H1 (cell line): ENCODE measurements at regions not wholly inside any gene's neighbourhood (a gene's known extent, or its start where the extent isn't known, plus 50 kb on each side); places are given as distances from the start of the nearest gene placed in this dataset.

Experiments
- CTCF ChIP-seq, 3 experiments: IDR thresholded peaks; 1 replicate in 2 of 3; 2 replicates in 1 of 3; pipeline versions ENCODE4 v1.5.1 to v1.6.1; 2011; ENCODE audit warnings: low read length in 3 of 3, mild to moderate bottlenecking in 3 of 3, inconsistent platforms in 2 of 3, low read depth in 1 of 3, moderate library complexity in 1 of 3; ENCODE audit not compliant: insufficient read depth in 1 of 3; ENCODE audit errors: control extremely low read depth in 1 of 3
- POLR2AphosphoS5 ChIP-seq: IDR thresholded peaks from 2 replicates; pipeline ENCODE4 v1.6.1; 2011; ENCODE audit warnings: low read depth, low read length
- RNF2 ChIP-seq: fragments of 200-900, 300-1000 bp; sonication (generic); IDR thresholded peaks from 2 replicates; pipeline ENCODE4 v1.7.1; 2016; ENCODE audit warnings: borderline replicate concordance, low read depth, mild to moderate bottlenecking, antibody characterized with exemption, low read length; ENCODE audit not compliant: poor library complexity, severe bottlenecking; ENCODE audit errors: missing control alignments
- TAF1 ChIP-seq: IDR thresholded peaks from 2 replicates; pipeline ENCODE4 v1.6.1; 2011; ENCODE audit warnings: mild to moderate bottlenecking, low read depth, low read length

- TF ChIP-seq CTCF (IDR thresholded peaks at IDR 0.05; ENCODE audit: control extremely low read depth in 1 of 3, insufficient read depth in 1 of 3, low read depth in 1 of 3, low read length in 3 of 3), result no peak
- no peak for TF ChIP-seq POLR2AphosphoS5
- no peak for TF ChIP-seq RNF2
- no peak for TF ChIP-seq TAF1
Observed at GRCh38 chr2:4049463-4049862, 346.1 kb downstream of the DCDC2C start.
